ENCODE measurements at regions not wholly inside any gene's neighbourhood (a gene's known extent, or its start where the extent isn't known, plus 50 kb on each side); places are given as distances from the start of the nearest gene placed in this dataset.

DNA sequence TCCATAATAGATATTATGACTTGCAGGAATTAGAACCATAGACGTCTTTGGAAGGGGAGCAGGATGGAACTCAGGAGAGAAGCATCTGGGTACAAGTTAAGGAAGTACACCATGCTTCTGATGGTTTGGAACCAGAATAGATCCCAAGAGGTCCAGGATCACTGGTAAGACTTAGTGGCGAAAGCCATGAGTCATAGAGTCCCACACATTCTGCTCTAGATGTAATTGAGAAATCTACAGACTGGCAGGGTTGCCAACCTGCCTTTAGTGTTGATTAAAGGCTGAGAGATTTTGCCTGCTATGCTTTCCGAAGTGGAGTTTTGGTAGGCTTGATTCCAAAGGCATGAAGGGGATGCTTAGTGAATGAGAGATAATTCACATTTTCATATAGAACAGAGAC lies 57.1 kb upstream of the C1orf87 start:
- Histone ChIP-seq H2AFZ (ENCODE audit: low read depth, low read length) (no peak overlapping the region), H3F3A (ENCODE audit: insufficient read depth, low read length, poor library complexity, severe bottlenecking) (no peaks in the 10 kb centered on the region), H4K20me1 (ENCODE audit: insufficient read depth) (no peaks in the 10 kb centered on the region), H3K79me2 (replicated peaks; ENCODE audit: insufficient read depth, low read length) (no peaks in the 10 kb centered on the region), H3K27ac (ENCODE audit: low read length) (no peak overlapping the region), H3K4me3 (ENCODE audit: low read length) (no peak overlapping the region), H3K4me2 (ENCODE audit: low read length) (no peak overlapping the region), H3K36me3 (ENCODE audit: insufficient read depth, low read length) (no peaks in the 10 kb centered on the region), H3K9me3 (ENCODE audit: low read length) (no peaks in the 10 kb centered on the region), H3K27me3 (ENCODE audit: insufficient read depth, low read depth, low read length) (no peaks in the 10 kb centered on the region), H3K9ac (ENCODE audit: low read length) (no peak overlapping the region), H3K9me2 (ENCODE audit: insufficient read depth, low read length) (no peaks in the 10 kb centered on the region)
- no peak for TF ChIP-seq RAD21 (conservative IDR thresholded peaks at IDR 0.05)
- TF ChIP-seq EP300 (conservative IDR thresholded peaks at IDR 0.05; ENCODE audit: poor library complexity, severe bottlenecking), result no peak
- no peak for TF ChIP-seq POLR2AphosphoS5 (IDR thresholded peaks at IDR 0.05)
- TF ChIP-seq, protein P1, sequence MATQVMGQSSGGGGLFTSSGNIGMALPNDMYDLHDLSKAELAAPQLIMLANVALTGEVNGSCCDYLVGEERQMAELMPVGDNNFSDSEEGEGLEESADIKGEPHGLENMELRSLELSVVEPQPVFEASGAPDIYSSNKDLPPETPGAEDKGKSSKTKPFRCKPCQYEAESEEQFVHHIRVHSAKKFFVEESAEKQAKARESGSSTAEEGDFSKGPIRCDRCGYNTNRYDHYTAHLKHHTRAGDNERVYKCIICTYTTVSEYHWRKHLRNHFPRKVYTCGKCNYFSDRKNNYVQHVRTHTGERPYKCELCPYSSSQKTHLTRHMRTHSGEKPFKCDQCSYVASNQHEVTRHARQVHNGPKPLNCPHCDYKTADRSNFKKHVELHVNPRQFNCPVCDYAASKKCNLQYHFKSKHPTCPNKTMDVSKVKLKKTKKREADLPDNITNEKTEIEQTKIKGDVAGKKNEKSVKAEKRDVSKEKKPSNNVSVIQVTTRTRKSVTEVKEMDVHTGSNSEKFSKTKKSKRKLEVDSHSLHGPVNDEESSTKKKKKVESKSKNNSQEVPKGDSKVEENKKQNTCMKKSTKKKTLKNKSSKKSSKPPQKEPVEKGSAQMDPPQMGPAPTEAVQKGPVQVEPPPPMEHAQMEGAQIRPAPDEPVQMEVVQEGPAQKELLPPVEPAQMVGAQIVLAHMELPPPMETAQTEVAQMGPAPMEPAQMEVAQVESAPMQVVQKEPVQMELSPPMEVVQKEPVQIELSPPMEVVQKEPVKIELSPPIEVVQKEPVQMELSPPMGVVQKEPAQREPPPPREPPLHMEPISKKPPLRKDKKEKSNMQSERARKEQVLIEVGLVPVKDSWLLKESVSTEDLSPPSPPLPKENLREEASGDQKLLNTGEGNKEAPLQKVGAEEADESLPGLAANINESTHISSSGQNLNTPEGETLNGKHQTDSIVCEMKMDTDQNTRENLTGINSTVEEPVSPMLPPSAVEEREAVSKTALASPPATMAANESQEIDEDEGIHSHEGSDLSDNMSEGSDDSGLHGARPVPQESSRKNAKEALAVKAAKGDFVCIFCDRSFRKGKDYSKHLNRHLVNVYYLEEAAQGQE (IDR thresholded peaks at IDR 0.05; ENCODE audit: borderline replicate concordance), result no peak
- no peak for TF ChIP-seq MXI1 (conservative IDR thresholded peaks at IDR 0.05; ENCODE audit: poor library complexity, severe bottlenecking)
- TF ChIP-seq EZH2 (IDR thresholded peaks at IDR 0.05; ENCODE audit: borderline replicate concordance, insufficient read depth, low read length, poor library complexity, severe bottlenecking), result no peak
- no peak for TF ChIP-seq SMC3 (conservative IDR thresholded peaks at IDR 0.05; ENCODE audit: poor library complexity)

DNA sequence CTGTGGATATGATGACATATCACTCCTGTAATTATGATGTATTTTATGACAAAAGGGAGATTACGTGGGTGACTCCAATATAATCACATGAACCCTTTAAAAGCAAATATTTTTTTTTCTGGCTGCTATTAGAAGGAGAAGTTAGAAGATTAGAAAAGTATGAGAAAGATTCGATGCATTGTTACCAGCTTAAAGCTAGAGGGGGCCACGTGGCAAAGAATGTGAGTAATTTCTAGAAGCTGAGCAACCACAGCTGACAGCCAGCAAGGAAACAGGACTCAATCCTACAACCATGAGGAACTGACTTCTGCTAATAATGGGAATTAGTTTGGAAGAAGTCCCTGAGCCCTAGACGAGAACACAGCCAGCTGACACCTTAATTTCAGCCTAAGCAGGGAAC lies 56.3 kb upstream of the C1orf87 start:
- H3F3A ChIP-seq (ENCODE audit: insufficient read depth, low read length, poor library complexity, severe bottlenecking), result no peaks in the 10 kb centered on the region
- H3K27me3 ChIP-seq (ENCODE audit: insufficient read depth, low read depth, low read length), result no peaks in the 10 kb centered on the region
- no peaks in the 10 kb centered on the region for H4K20me1 ChIP-seq (ENCODE audit: insufficient read depth)
- H3K27ac ChIP-seq (ENCODE audit: low read length), result no peak overlapping the region
- no peak overlapping the region for H3K4me3 ChIP-seq (ENCODE audit: low read length)
- H3K9ac ChIP-seq (ENCODE audit: low read length), result no peak overlapping the region
- no peaks in the 10 kb centered on the region for H3K9me3 ChIP-seq (ENCODE audit: low read length)
- H3K9me2 ChIP-seq (ENCODE audit: insufficient read depth, low read length), result no peaks in the 10 kb centered on the region
- no peaks in the 10 kb centered on the region for H3K36me3 ChIP-seq (ENCODE audit: insufficient read depth, low read length)
- H2AFZ ChIP-seq (ENCODE audit: low read depth, low read length), result no peak overlapping the region
- no peak for TF ChIP-seq EZH2 (IDR thresholded peaks at IDR 0.05; ENCODE audit: borderline replicate concordance, insufficient read depth, low read length, poor library complexity, severe bottlenecking)
- TF ChIP-seq TAF1 (IDR thresholded peaks at IDR 0.05; ENCODE audit: low read depth), result no peak
- no peak for TF ChIP-seq POLR2AphosphoS5 (IDR thresholded peaks at IDR 0.05)
- TF ChIP-seq RAD21 (conservative IDR thresholded peaks at IDR 0.05), result no peak
- TF ChIP-seq, protein P2, sequence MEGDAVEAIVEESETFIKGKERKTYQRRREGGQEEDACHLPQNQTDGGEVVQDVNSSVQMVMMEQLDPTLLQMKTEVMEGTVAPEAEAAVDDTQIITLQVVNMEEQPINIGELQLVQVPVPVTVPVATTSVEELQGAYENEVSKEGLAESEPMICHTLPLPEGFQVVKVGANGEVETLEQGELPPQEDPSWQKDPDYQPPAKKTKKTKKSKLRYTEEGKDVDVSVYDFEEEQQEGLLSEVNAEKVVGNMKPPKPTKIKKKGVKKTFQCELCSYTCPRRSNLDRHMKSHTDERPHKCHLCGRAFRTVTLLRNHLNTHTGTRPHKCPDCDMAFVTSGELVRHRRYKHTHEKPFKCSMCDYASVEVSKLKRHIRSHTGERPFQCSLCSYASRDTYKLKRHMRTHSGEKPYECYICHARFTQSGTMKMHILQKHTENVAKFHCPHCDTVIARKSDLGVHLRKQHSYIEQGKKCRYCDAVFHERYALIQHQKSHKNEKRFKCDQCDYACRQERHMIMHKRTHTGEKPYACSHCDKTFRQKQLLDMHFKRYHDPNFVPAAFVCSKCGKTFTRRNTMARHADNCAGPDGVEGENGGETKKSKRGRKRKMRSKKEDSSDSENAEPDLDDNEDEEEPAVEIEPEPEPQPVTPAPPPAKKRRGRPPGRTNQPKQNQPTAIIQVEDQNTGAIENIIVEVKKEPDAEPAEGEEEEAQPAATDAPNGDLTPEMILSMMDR (IDR thresholded peaks at IDR 0.05; ENCODE audit: poor library complexity, severe bottlenecking), result no peak
- TF ChIP-seq, protein P1 (IDR thresholded peaks at IDR 0.05; ENCODE audit: borderline replicate concordance), result no peak
- no peak for TF ChIP-seq EP300 (conservative IDR thresholded peaks at IDR 0.05; ENCODE audit: poor library complexity, severe bottlenecking)
- no peak for TF ChIP-seq SMC3 (conservative IDR thresholded peaks at IDR 0.05; ENCODE audit: poor library complexity)
- no peak for TF ChIP-seq MXI1 (conservative IDR thresholded peaks at IDR 0.05; ENCODE audit: poor library complexity, severe bottlenecking)
- no peak overlapping the region for H3K4me2 ChIP-seq (ENCODE audit: low read length)
- no peaks in the 10 kb centered on the region for H3K79me2 ChIP-seq (replicated peaks; ENCODE audit: insufficient read depth, low read length)
